Kidney (tissue), 13 donors: ENCODE measurements at regions not wholly inside any gene's neighbourhood (a gene's known extent, or its start where the extent isn't known, plus 50 kb on each side); places are given as distances from the start of the nearest gene placed in this dataset.

Experiments
- DNase-seq, 5 donors: peaks; one replicate each; pipeline ENCODE4 v3.0.0-alpha.2; 2013 to 2020
- FAIRE-seq: peaks from 2 replicates; lab custom pipeline; 2012; peaks lifted over from hg19 to GRCh38; lab: Jason Lieb, UNC
- H3K27ac ChIP-seq, 2 donors: one replicate each; pipeline ENCODE4 v1.7.0; 2013; ENCODE audit warnings: low read depth in 2 of 2, low read length in 2 of 2, inconsistent platforms in 1 of 2
- H3K27me3 ChIP-seq: one replicate; pipeline ENCODE4 v1.7.1; 2013; ENCODE audit warnings: low read length, inconsistent platforms; ENCODE audit not compliant: control insufficient read depth, insufficient read depth
- H3K36me3 ChIP-seq, 3 donors: one replicate each; pipeline versions ENCODE4 v1.7.0 to v1.7.1; 2013; ENCODE audit warnings: low read length in 3 of 3, control low read depth in 1 of 3, inconsistent platforms in 1 of 3; ENCODE audit not compliant: insufficient read depth in 3 of 3, control insufficient read depth in 2 of 3
- H3K4me1 ChIP-seq, 3 donors: one replicate each; pipeline versions ENCODE4 v1.7.0 to v1.7.1; 2013; ENCODE audit warnings: low read length in 3 of 3, inconsistent platforms in 1 of 3, low read depth in 1 of 3; ENCODE audit not compliant: control insufficient read depth in 2 of 3, insufficient read depth in 2 of 3
- H3K4me3 ChIP-seq, 3 donors: one replicate each; pipeline versions ENCODE4 v1.7.0 to v1.8.1; 2013; ENCODE audit warnings: low read length in 3 of 3, control low read depth in 1 of 3, inconsistent platforms in 1 of 3
- H3K9ac ChIP-seq, 3 donors: one replicate each; pipeline versions ENCODE4 v1.7.0 to v1.7.1; 2013; ENCODE audit warnings: low read length in 3 of 3, control low read depth in 1 of 3, inconsistent platforms in 1 of 3
- H3K9me3 ChIP-seq, 3 donors: one replicate each; pipeline versions ENCODE4 v1.7.0 to v1.7.1; 2013; ENCODE audit warnings: low read length in 3 of 3, control low read depth in 1 of 3, inconsistent platforms in 1 of 3; ENCODE audit not compliant: control insufficient read depth in 2 of 3, insufficient read depth in 1 of 3
- intact Hi-C: fragments of 100-400 bp; cut with DNase I; formaldehyde crosslinking; loops from one replicate; pipeline ENCODE4 v1.11.1; 2022
- TF ChIP-seq, protein P1 (sequence below): IDR thresholded peaks from 3 replicates; pipeline ENCODE4 v1.5.1; 2012; ENCODE audit warnings: mild to moderate bottlenecking, moderate library complexity, borderline replicate concordance; ENCODE audit not compliant: insufficient read depth; ENCODE audit errors: extremely low read depth
- donor health status: control.
- donor health status: control.
- donor health status: control.
- donor health status: control.
- donor health status: control.
- donor health status: DM: yes; HTN: yes; CAD: no.
- donor health status: Normal renal cell carcinoma (clear cell type).

DNA sequence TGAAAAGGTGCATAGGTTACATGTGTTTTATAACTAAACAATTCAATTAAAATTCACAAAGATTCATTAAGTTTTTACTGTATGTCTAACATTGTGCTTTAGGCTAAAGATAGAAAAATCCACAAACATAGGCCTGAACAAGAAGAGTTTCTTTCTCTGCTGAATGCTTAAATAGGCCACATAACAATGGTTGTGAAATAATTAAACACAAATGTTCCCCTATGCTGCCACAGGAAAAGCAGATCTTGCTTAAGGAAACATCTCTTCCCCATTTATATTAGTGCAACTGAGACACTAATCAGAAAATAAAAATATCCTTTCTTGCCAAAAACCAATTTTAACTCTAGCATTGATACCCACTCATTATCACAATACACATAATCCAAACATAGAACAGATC, 725.4 kb upstream of the DPPA4 start:
- Histone ChIP-seq H3K9me3 (no peaks in the 10 kb centered on the region), H3K4me1 (no peaks in the 10 kb centered on the region), H3K9ac (no peak overlapping the region), H3K27ac (no peak overlapping the region), H3K4me3 (no peak overlapping the region), H3K36me3 (no peaks in the 10 kb centered on the region), H3K27me3 (no peaks in the 10 kb centered on the region)
- no peak for FAIRE-seq
- no peak for DNase-seq
- TF ChIP-seq, protein P1, sequence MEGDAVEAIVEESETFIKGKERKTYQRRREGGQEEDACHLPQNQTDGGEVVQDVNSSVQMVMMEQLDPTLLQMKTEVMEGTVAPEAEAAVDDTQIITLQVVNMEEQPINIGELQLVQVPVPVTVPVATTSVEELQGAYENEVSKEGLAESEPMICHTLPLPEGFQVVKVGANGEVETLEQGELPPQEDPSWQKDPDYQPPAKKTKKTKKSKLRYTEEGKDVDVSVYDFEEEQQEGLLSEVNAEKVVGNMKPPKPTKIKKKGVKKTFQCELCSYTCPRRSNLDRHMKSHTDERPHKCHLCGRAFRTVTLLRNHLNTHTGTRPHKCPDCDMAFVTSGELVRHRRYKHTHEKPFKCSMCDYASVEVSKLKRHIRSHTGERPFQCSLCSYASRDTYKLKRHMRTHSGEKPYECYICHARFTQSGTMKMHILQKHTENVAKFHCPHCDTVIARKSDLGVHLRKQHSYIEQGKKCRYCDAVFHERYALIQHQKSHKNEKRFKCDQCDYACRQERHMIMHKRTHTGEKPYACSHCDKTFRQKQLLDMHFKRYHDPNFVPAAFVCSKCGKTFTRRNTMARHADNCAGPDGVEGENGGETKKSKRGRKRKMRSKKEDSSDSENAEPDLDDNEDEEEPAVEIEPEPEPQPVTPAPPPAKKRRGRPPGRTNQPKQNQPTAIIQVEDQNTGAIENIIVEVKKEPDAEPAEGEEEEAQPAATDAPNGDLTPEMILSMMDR, result no peak
- intact Hi-C loops, result no loop called here

GRCh38 chr3:110063178-110063577, 725.8 kb upstream of the DPPA4 start:
- intact Hi-C loops, result no loop called here
- TF ChIP-seq, protein P1, result no peak
- Histone ChIP-seq H3K9ac (no peak overlapping the region), H3K9me3 (no peaks in the 10 kb centered on the region), H3K27ac (no peak overlapping the region), H3K4me1 (no peaks in the 10 kb centered on the region), H3K27me3 (no peaks in the 10 kb centered on the region), H3K36me3 (no peaks in the 10 kb centered on the region), H3K4me3 (no peak overlapping the region)
- FAIRE-seq (no peak), DNase-seq (no peak)

GRCh38 chr3:110066206-110066605, 728.9 kb upstream of the DPPA4 start:
- Histone ChIP-seq H3K27ac (no peak overlapping the region), H3K4me1 (no peaks in the 10 kb centered on the region), H3K36me3 (no peaks in the 10 kb centered on the region), H3K4me3 (no peak overlapping the region), H3K27me3 (no peaks in the 10 kb centered on the region), H3K9ac (no peak overlapping the region), H3K9me3 (no peaks in the 10 kb centered on the region)
- TF ChIP-seq, protein P1, result no peak
- DNase-seq (no peak), FAIRE-seq (no peak)
- intact Hi-C loops, result no loop called here

- Histone ChIP-seq H3K9me3 (no peaks in the 10 kb centered on the region), H3K9ac (no peak overlapping the region), H3K4me3 (no peak overlapping the region), H3K4me1 (no peaks in the 10 kb centered on the region), H3K36me3 (no peaks in the 10 kb centered on the region), H3K27me3 (no peaks in the 10 kb centered on the region), H3K27ac (no peak overlapping the region)
- no peak for FAIRE-seq
- intact Hi-C loops, result no loop called here
- TF ChIP-seq, protein P1, result no peak
- no peak for DNase-seq
Measured at GRCh38 chr3:110067527-110067926, 730.2 kb upstream of the DPPA4 start.
